Osteoblast (primary cell): ENCODE measurements at regions not wholly inside any gene's neighbourhood (a gene's known extent, or its start where the extent isn't known, plus 50 kb on each side); places are given as distances from the start of the nearest gene placed in this dataset.

Experiments
- DNase-seq: peaks from one replicate; pipeline ENCODE4 v3.0.0; 2011; ENCODE audit warnings: low spot score, mixed read lengths; ENCODE audit not compliant: insufficient read length; ENCODE audit errors: missing footprints
- H2AFZ ChIP-seq: 2 replicates; pipeline ENCODE4 v1.6.0; 2011; ENCODE audit warnings: mild to moderate bottlenecking, low read length
- H3K27ac ChIP-seq: 2 replicates; pipeline ENCODE4 v1.5.1; 2011; ENCODE audit warnings: mild to moderate bottlenecking, low read depth, low read length, moderate library complexity
- H3K27me3 ChIP-seq: 2 replicates; pipeline ENCODE4 v1.6.0; 2012; ENCODE audit warnings: mild to moderate bottlenecking, control low read depth, inconsistent platforms, low read length, moderate library complexity; ENCODE audit not compliant: insufficient read depth
- H3K36me3 ChIP-seq: 2 replicates; pipeline ENCODE4 v1.5.1; 2011; ENCODE audit warnings: mild to moderate bottlenecking, low read length, control low read depth, moderate library complexity; ENCODE audit not compliant: insufficient read depth
- H3K4me1 ChIP-seq: 2 replicates; pipeline ENCODE4 v1.5.1; 2011; ENCODE audit warnings: mild to moderate bottlenecking, low read length, control low read depth, moderate library complexity; ENCODE audit not compliant: insufficient read depth
- H3K4me2 ChIP-seq: 2 replicates; pipeline ENCODE4 v1.6.0; 2011; ENCODE audit warnings: mild to moderate bottlenecking, low read length; ENCODE audit not compliant: insufficient read depth
- H3K4me3 ChIP-seq: fragments of 200-600 bp; sonication (generic); 3 replicates; pipeline ENCODE4 v1.5.1; 2012; ENCODE audit warnings: mild to moderate bottlenecking, low read length, inconsistent platforms; ENCODE audit not compliant: insufficient read depth
- H3K79me2 ChIP-seq: 2 replicates; pipeline ENCODE4 v1.6.0; 2012; ENCODE audit warnings: mild to moderate bottlenecking, low read length, control low read depth, inconsistent platforms; ENCODE audit not compliant: insufficient read depth
- H3K9me3 ChIP-seq: 2 replicates; pipeline ENCODE4 v1.5.1; 2011; ENCODE audit warnings: low read depth, low read length, control low read depth
- H4K20me1 ChIP-seq: 2 replicates; pipeline ENCODE4 v1.6.0; 2012; ENCODE audit warnings: mild to moderate bottlenecking, low read length, control low read depth; ENCODE audit not compliant: insufficient read depth
- TF ChIP-seq, protein P1 (sequence below): IDR thresholded peaks from 2 replicates; pipeline ENCODE4 v1.5.1; 2011; ENCODE audit warnings: mild to moderate bottlenecking, low read depth, low read length, moderate library complexity; ENCODE audit errors: extremely low read depth

GRCh38 chr5:175579742-175580432 lies 78.0 kb upstream of the HRH2 start:
- Histone ChIP-seq H3K36me3 (no peaks in the 10 kb centered on the region), H2AFZ (no peak overlapping the region), H3K4me1 (no peaks in the 10 kb centered on the region), H3K4me2 (no peak overlapping the region), H4K20me1 (no peaks in the 10 kb centered on the region), H3K27ac (no peak overlapping the region), H3K4me3 (no peak overlapping the region), H3K9me3 (no peaks in the 10 kb centered on the region), H3K79me2 (no peaks in the 10 kb centered on the region), H3K27me3 (no peaks in the 10 kb centered on the region)
- DNase-seq = no peak
- TF ChIP-seq, protein P1, sequence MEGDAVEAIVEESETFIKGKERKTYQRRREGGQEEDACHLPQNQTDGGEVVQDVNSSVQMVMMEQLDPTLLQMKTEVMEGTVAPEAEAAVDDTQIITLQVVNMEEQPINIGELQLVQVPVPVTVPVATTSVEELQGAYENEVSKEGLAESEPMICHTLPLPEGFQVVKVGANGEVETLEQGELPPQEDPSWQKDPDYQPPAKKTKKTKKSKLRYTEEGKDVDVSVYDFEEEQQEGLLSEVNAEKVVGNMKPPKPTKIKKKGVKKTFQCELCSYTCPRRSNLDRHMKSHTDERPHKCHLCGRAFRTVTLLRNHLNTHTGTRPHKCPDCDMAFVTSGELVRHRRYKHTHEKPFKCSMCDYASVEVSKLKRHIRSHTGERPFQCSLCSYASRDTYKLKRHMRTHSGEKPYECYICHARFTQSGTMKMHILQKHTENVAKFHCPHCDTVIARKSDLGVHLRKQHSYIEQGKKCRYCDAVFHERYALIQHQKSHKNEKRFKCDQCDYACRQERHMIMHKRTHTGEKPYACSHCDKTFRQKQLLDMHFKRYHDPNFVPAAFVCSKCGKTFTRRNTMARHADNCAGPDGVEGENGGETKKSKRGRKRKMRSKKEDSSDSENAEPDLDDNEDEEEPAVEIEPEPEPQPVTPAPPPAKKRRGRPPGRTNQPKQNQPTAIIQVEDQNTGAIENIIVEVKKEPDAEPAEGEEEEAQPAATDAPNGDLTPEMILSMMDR = no peak

GRCh38 chr5:175582697-175583096 lies 75.2 kb upstream of the HRH2 start:
- TF ChIP-seq, protein P1 = no peak
- no peak overlapping the region for H3K4me2 ChIP-seq
- H3K36me3 ChIP-seq = no peaks in the 10 kb centered on the region
- H3K4me3 ChIP-seq = no peak overlapping the region
- no peaks in the 10 kb centered on the region for H3K4me1 ChIP-seq
- H3K27me3 ChIP-seq = no peaks in the 10 kb centered on the region
- no peak for DNase-seq
- no peak overlapping the region for H3K27ac ChIP-seq
- H3K9me3 ChIP-seq = no peaks in the 10 kb centered on the region
- no peak overlapping the region for H2AFZ ChIP-seq
- H3K79me2 ChIP-seq = no peaks in the 10 kb centered on the region
- H4K20me1 ChIP-seq = no peaks in the 10 kb centered on the region

DNA sequence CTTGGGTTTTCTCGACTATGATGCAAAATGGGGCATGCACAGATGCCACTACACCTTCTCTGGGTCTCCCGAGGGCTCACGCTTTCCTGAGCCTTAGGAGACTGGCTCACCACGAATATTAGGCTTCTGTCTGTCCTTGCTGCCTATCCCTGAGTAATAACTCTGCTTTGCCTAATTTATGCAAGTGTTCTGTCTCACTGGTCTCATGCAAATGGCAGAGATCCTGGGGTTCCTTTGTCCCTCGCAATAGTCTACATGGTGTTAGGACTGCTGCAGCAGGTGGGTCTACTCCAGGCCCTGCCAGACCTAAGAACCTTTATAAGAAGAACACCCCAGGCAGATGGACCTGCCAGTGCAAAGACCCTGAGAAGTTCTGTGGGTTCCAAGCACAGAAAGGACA lies 72.3 kb upstream of the HRH2 start:
- no peak for DNase-seq
- H3K36me3 ChIP-seq = no peaks in the 10 kb centered on the region
- TF ChIP-seq, protein P1 = no peak

GRCh38 chr5:175588709-175589429 lies 69.0 kb upstream of the HRH2 start:
- H4K20me1 ChIP-seq = no peaks in the 10 kb centered on the region
- H2AFZ ChIP-seq = no peak overlapping the region
- no peak overlapping the region for H3K4me3 ChIP-seq
- DNase-seq = no peak
- no peaks in the 10 kb centered on the region for H3K27me3 ChIP-seq
- TF ChIP-seq, protein P1 = no peak
- no peaks in the 10 kb centered on the region for H3K9me3 ChIP-seq
- H3K27ac ChIP-seq = no peak overlapping the region
- H3K36me3 ChIP-seq = no peaks in the 10 kb centered on the region
- no peak overlapping the region for H3K4me2 ChIP-seq
- H3K79me2 ChIP-seq = no peaks in the 10 kb centered on the region
- H3K4me1 ChIP-seq = no peaks in the 10 kb centered on the region

More for the DNA sequence above, 72.3 kb upstream of the HRH2 start:
- no peak overlapping the region for H3K27ac ChIP-seq
- no peaks in the 10 kb centered on the region for H3K4me1 ChIP-seq
- no peak overlapping the region for H3K4me2 ChIP-seq
- no peaks in the 10 kb centered on the region for H4K20me1 ChIP-seq
- H3K9me3 ChIP-seq = no peaks in the 10 kb centered on the region
- no peaks in the 10 kb centered on the region for H3K79me2 ChIP-seq
- H3K27me3 ChIP-seq = no peaks in the 10 kb centered on the region
- H3K4me3 ChIP-seq = no peak overlapping the region
- H2AFZ ChIP-seq = no peak overlapping the region
